Neural cell (in vitro differentiated cells): ENCODE measurements at regions not wholly inside any gene's neighbourhood (a gene's known extent, or its start where the extent isn't known, plus 50 kb on each side); places are given as distances from the start of the nearest gene placed in this dataset.

Source experiments
- H2AFZ ChIP-seq: fragments of 200-600, 300-800 bp; sonication (generic), shearing (Covaris generic); 2 replicates; pipeline ENCODE4 v1.6.0; 2014; ENCODE audit warnings: low read depth, mild to moderate bottlenecking, antibody characterized with exemption, low read length, moderate library complexity
- H3F3A ChIP-seq: fragments of 200-600 bp; shearing (Covaris generic); 2 replicates; pipeline ENCODE4 v1.6.1; 2016; ENCODE audit warnings: mild to moderate bottlenecking, moderate library complexity, mixed read lengths, antibody characterized with exemption, low read length; ENCODE audit not compliant: insufficient read depth, poor library complexity, severe bottlenecking
- H3K27ac ChIP-seq: fragments of 200-600, 300-800 bp; sonication (generic), shearing (Covaris generic); 2 replicates; pipeline ENCODE4 v1.5.1; 2014; ENCODE audit warnings: mild to moderate bottlenecking, low read length, moderate library complexity
- H3K27me3 ChIP-seq: fragments of 300-800, 200-600 bp; sonication (generic), shearing (Covaris generic); 2 replicates; pipeline ENCODE4 v1.6.0; 2014; ENCODE audit warnings: mild to moderate bottlenecking, low read depth, low read length, moderate library complexity; ENCODE audit not compliant: insufficient read depth
- H3K36me3 ChIP-seq: fragments of 300-800, 200-600 bp; sonication (generic), shearing (Covaris generic); 2 replicates; pipeline ENCODE4 v1.5.1; 2014; ENCODE audit warnings: mild to moderate bottlenecking, antibody characterized with exemption, low read length, moderate library complexity; ENCODE audit not compliant: insufficient read depth
- H3K4me2 ChIP-seq: fragments of 300-800, 200-600 bp; sonication (generic), shearing (Covaris generic); 2 replicates; pipeline ENCODE4 v1.6.0; 2014; ENCODE audit warnings: mild to moderate bottlenecking, low read length
- H3K4me3 ChIP-seq: fragments of 300-800, 200-600 bp; sonication (generic), shearing (Covaris generic); 2 replicates; pipeline ENCODE4 v1.5.1; 2014; ENCODE audit warnings: mild to moderate bottlenecking, low read length, moderate library complexity
- H3K79me2 ChIP-seq: fragments of 200-600 bp; shearing (Covaris generic); replicated peaks from 2 replicates; pipeline ENCODE4 v1.6.0; 2014; ENCODE audit warnings: mild to moderate bottlenecking, low read length, moderate library complexity; ENCODE audit not compliant: insufficient read depth
- H3K9ac ChIP-seq: fragments of 300-800, 200-600 bp; sonication (generic), shearing (Covaris generic); 2 replicates; pipeline ENCODE4 v1.6.1; 2016; ENCODE audit warnings: mild to moderate bottlenecking, low read length, mixed read lengths
- H3K9me2 ChIP-seq: fragments of 200-600 bp; shearing (Covaris generic); 2 replicates; pipeline ENCODE4 v1.6.1; 2016; ENCODE audit warnings: mild to moderate bottlenecking, low read length, mixed read lengths; ENCODE audit not compliant: insufficient read depth
- H3K9me3 ChIP-seq: fragments of 200-600, 300-800 bp; sonication (generic), shearing (Covaris generic); 2 replicates; pipeline ENCODE4 v1.6.1; 2016; ENCODE audit warnings: mild to moderate bottlenecking, mixed run types, low read length, moderate library complexity, mixed read lengths
- H4K20me1 ChIP-seq: fragments of 200-600 bp; shearing (Covaris generic); 2 replicates; pipeline ENCODE4 v1.6.1; 2016; ENCODE audit warnings: mild to moderate bottlenecking, mixed run types; ENCODE audit not compliant: insufficient read depth
- CTCF ChIP-seq: fragments of 450-650 bp; IDR thresholded peaks from 2 replicates; pipeline ENCODE4 v1.5.1; 2014; ENCODE audit warnings: antibody characterized with exemption, mild to moderate bottlenecking, moderate library complexity; ENCODE audit not compliant: poor library complexity, severe bottlenecking
- EP300 ChIP-seq: fragments of 450-650 bp; conservative IDR thresholded peaks from 2 replicates; pipeline ENCODE4 v1.6.1; 2014; ENCODE audit warnings: antibody characterized with exemption, mild to moderate bottlenecking, moderate library complexity; ENCODE audit not compliant: poor library complexity, severe bottlenecking
- MXI1 ChIP-seq: fragments of 450-650 bp; conservative IDR thresholded peaks from 2 replicates; pipeline ENCODE4 v1.6.1; 2014; ENCODE audit warnings: antibody characterized with exemption, mild to moderate bottlenecking; ENCODE audit not compliant: poor library complexity, severe bottlenecking
- POLR2AphosphoS5 ChIP-seq: IDR thresholded peaks from 2 replicates; pipeline ENCODE4 v1.6.1; 2012
- RAD21 ChIP-seq: fragments of 450-650 bp; conservative IDR thresholded peaks from 2 replicates; pipeline ENCODE4 v1.6.1; 2014; ENCODE audit warnings: antibody characterized with exemption, mild to moderate bottlenecking, moderate library complexity
- REST ChIP-seq: IDR thresholded peaks from 2 replicates; pipeline ENCODE4 v1.6.1; 2012; ENCODE audit warnings: borderline replicate concordance

DNA sequence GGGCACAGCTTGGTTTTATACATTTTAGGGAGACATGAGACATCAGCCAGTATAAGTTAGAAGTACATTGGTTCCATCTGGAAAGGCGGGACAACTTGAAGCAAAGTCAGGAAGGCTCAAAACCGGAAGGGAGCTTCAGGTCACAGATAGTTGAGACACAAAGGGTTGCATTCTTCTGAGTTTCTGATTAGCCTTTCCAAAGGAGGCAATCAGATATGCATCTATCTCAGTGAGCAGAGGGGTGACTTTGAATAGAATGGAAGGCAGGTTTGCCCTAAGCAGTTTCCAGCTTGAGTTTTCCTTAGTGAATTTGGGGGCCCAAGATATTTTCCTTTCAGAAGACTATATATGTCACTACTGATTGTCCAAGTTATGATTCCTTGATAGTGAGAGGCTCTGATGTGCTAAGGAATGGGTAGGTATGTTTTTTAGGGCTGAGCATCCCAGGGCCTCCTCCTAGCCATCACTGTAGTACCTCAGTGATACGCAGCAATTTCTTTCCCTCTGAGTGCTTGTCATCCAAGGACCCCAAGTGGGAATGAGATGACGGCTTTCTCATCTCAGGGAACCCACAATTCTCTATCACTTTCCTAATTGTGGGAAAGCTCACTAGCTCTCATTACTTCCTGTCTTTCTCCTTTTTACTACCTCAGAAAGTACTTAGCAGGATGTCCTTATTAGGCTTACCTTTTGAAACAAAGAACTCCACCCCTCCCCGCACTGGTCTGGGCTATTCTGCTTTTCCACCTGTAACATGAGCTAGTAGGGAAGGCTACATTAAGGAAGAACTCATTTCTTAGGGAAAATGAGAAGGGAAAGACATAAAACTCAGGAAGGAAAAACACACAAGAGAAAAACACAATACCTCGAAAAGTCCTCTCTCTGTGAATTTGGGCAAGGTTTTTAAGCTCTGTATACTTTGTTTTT is 632.7 kb downstream of the RAPGEF2 start:
- Histone ChIP-seq H3F3A (no peaks in the 10 kb centered on the region), H3K36me3 (no peaks in the 10 kb centered on the region), H3K9me2 (no peaks in the 10 kb centered on the region), H4K20me1 (no peaks in the 10 kb centered on the region), H2AFZ (no peak overlapping the region), H3K9ac (no peak overlapping the region), H3K27me3 (no peaks in the 10 kb centered on the region), H3K27ac (no peak overlapping the region), H3K4me2 (no peak overlapping the region), H3K79me2 (no peaks in the 10 kb centered on the region), H3K4me3 (no peak overlapping the region), H3K9me3 (no peaks in the 10 kb centered on the region)
- TF ChIP-seq CTCF, result no peak
- TF ChIP-seq POLR2AphosphoS5, result no peak
- no peak for TF ChIP-seq MXI1
- no peak for TF ChIP-seq RAD21
- TF ChIP-seq REST, result no peak

DNA sequence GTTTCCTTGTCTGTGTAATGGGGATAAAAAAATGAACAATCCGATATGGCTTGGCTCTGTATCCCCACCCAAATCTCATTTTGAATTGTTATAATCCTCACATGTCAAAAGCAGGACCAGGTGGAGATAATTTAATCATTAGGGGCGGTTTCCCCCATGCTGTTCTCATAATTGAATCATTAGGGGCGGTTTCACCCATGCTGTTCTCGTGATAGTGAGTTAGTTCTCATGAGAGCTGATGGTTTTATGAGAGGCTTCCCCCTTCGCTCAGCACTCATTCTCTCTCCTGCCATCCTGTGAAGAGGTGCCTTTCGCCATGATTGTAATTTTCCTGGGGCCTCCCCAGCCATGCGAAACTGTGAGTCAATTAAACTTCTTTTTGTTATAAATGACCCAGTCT is 633.5 kb downstream of the RAPGEF2 start:
- Histone ChIP-seq H4K20me1 (no peaks in the 10 kb centered on the region), H3K4me3 (no peak overlapping the region), H3F3A (no peaks in the 10 kb centered on the region), H3K4me2 (no peak overlapping the region), H3K27me3 (no peaks in the 10 kb centered on the region), H2AFZ (no peak overlapping the region), H3K9me3 (no peaks in the 10 kb centered on the region), H3K79me2 (no peaks in the 10 kb centered on the region), H3K9ac (no peak overlapping the region), H3K9me2 (no peaks in the 10 kb centered on the region), H3K36me3 (no peaks in the 10 kb centered on the region), H3K27ac (no peak overlapping the region)
- TF ChIP-seq REST, result no peak
- TF ChIP-seq POLR2AphosphoS5, result no peak
- TF ChIP-seq EP300, result no peak
- TF ChIP-seq CTCF, result no peak
